WI38 (cell line): ENCODE measurements at regions not wholly inside any gene's neighbourhood (a gene's known extent, or its start where the extent isn't known, plus 50 kb on each side); places are given as distances from the start of the nearest gene placed in this dataset.

Experiments
- H3K4me3 ChIP-seq: 2 replicates; pipeline ENCODE4 v1.5.1; 2011; ENCODE audit warnings: low read depth, mild to moderate bottlenecking, control low read depth, low read length
- CTCF ChIP-seq: IDR thresholded peaks from 2 replicates; pipeline ENCODE4 v1.5.1; 2012; ENCODE audit warnings: low read depth, mild to moderate bottlenecking, control low read depth, low read length

GRCh38 chr4:106718548-106718947, 317.6 kb downstream of the DKK2 start:
- no peak for TF ChIP-seq CTCF
- no peak overlapping the region for H3K4me3 ChIP-seq

GRCh38 chr4:106717091-106717490, 319.0 kb downstream of the DKK2 start:
- no peak for TF ChIP-seq CTCF
- H3K4me3 ChIP-seq: no peak overlapping the region

DNA sequence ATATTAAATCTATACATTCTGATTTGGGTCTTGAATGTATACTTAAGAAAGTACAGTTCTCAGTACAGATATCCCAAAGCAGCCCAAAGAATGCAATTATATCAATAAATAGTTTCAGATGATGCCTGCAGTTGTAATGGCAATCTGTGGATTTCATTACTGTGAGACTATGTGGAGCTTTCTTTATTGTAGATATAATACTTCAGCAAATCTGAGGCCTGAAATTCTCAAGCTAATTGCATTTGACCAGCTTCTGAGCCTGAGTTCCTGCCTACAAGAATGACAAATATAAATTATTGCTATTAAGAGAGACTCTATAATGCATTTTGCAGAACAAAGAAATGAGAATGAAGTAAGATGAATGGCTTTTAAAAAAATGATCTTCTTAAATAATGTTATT, 320.3 kb downstream of the DKK2 start:
- no peak overlapping the region for H3K4me3 ChIP-seq
- no peak for TF ChIP-seq CTCF

- H3K4me3 ChIP-seq: no peak overlapping the region
- no peak for TF ChIP-seq CTCF
Observed at GRCh38 chr4:106708464-106708816, 327.7 kb downstream of the DKK2 start.

GRCh38 chr4:106707776-106708463, 328.2 kb downstream of the DKK2 start:
- H3K4me3 ChIP-seq: no peak overlapping the region
- no peak for TF ChIP-seq CTCF

- no peak overlapping the region for H3K4me3 ChIP-seq
- TF ChIP-seq CTCF: no peak
Observed at GRCh38 chr4:106704253-106704870, 331.8 kb downstream of the DKK2 start.

DNA sequence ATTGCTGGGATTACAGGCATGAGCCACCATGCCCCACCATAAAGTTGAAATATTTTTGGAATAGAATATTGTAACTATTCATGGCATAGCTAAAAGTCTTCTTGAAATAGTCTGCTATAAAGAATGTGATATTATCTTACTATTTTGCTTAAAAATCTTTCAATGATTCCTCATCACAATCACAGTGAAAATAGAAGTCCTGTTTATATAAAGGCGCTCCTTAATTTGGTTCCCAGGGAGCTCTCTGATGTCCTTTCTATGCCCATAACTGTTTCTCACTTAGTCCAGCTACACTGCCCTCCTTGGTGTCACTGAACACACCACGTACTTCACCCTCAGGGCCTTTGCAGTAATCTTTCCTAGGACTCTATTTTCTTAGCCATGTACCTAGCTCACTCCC, 331.7 kb upstream of the GIMD1 start:
- TF ChIP-seq CTCF: no peak
- no peak overlapping the region for H3K4me3 ChIP-seq
